ENCODE measurements at regions not wholly inside any gene's neighbourhood (a gene's known extent, or its start where the extent isn't known, plus 50 kb on each side); places are given as distances from the start of the nearest gene placed in this dataset.
A peak's percentile ranks its signal among the peaks of the same experiment; 100 is the strongest.
"Not testable (repeated sequence)": the region's sequence is repeated elsewhere in the genome, so short reads cannot be mapped to it uniquely, and the experiment has no call there.

DNA sequence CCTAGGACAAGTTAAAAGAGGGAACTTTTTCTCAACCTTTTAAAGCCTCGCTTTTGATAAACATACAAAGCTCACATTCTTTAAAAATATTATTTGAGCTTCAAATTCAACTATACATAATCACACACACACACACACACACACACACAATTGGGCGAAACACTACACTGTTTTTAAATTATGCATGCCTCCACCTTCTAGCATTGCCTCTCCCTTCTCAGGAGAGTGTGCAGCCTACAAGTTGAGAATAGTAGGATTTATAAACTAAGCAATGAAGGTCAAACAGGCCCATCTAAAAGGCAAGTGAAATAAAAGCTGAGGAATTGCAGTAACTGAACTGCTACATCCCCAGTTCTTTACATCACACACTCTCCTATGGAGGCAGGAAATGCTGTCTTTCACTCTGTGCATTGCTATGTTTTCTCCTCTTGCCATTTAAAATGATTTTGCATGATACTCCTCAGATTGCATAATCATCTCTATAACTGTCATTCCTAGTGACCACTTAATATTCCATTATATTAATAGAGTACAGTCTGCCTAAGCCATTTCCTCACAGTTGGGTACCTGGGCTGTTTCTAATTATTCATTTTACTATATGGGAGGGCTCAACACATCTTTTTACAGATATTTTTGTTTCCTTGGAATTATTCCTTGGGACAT lies 92.5 kb upstream of the KCNE2 start:
- DNase-seq, result no peak

DNA sequence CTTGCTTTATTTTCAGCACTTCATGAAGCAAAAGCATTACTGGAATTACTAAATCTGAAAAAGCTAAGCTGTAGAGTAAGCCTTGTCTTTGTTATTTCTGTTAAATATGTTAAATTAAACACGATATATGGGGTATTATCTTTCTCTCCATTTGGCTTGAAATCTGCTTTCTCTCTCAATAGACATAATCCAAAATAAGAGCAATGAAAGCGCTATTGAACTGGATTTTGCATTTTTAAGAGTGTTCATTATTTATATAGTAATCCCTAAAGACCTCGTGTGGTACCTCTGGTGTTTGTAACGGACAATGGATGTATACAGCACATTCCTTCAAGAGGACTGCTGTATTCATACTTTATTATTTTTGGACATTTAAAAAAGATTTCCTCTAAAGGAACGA lies 91.5 kb upstream of the KCNE2 start:
- no peak for DNase-seq

DNA sequence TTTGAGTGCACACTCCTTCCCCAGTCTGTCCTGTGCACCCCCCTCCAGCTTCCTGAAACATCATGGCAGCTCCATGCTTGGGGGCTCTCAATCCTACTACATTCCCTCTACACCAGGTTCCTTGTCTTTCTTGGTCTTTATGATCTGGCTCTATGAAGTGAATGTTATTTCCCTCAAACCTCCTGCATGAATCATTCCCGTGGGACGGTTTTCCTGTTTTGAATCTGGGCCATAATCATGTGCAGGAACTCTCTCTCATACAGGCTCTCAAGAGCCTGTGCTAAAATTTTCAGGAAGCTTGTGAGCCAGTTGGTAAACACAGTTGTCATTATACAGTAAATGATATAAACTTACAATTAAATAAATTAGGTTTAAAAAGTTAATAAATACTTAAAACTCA lies 89.8 kb upstream of the KCNE2 start:
- DNase-seq, result no peak

DNA sequence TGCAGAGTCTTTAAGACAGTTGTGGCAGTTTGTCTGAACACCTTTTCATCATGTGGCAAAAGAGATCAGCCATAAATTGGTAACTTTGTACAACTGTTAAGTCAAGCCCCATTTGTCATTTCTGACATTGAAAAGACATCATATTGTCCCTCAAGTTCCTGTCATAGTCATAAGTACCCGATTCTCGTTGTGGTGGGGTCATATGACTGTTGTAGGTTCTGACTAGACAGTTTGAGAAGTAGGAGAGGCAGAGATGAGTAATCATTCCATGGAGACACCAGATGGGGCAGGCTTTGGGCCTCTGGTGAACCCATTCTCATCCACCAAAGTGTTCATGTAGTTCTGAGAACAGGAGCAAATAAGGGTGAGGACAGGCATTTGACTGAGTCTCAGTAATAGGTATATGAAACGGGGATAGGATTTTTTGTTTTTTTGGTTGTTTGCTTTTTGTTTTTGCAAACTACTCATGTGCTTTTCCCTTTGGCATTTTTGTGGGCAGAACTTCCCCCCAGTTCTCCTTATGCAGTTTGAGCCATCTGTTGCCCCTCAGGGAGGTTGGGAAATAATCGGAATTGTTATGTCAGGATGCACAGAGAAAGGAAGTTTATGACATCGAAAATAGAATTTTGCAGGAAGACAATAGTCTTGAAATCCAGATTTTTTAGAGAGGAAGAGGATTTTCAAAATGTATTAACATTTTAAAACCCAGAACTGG lies 86.9 kb upstream of the KCNE2 start:
- no peak for DNase-seq

DNA sequence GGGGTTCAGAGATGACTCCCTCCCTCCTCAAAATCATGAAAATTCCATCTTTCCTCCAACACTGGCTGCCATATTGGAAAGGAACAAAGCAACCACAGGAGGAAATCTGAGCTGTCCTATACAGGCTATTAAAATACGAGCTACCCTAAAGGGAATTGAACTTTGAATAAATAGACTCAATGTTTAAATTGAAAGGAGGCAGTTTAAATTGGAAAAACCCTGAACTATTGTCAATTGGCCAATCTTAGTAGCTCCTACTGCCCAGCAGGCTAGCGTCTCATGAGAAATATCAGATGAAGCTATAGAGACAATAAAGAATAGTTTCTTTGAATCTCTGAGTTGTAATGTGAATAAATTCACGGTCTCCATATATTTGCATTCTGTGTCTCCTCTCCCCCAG lies 85.4 kb upstream of the KCNE2 start:
- no peak for DNase-seq

DNA sequence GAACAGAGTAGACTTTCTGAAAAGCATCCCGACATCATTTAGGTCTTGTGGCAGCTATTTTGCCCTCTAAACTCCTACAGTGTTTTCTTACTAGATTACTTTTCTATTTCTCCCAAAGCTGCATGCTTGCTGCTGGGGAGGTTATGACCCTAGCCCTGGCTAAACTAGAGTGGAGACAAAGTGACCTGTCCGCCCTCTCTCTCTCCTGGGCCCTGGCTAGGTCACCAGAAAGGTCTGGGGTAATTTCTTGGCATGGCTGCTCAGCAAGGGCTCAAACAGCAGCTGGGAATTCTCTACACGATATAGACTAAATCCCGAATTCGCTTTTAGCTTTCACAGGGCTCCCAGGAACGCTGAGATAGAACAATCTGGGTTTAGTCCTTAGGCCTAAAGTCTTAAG lies 84.5 kb upstream of the KCNE2 start:
- DNase-seq, result no peak

DNA sequence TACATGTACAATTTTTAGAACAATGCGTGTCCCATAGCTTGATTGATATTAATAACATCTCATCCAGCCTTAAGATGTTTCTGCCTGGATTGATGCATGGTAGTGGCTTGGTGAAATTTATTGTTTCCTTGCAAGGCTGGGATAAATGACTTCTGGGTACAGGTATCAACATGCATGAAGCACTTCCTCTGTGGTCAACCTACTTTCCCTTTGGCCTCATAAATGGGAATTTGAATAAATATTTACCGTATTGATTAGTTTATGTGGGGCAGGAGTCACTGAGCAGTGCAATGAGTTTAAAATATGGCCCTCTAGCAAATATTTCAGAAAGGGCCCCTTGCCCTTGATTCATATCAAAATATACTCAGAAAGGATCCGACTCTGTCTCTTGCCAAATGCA lies 83.9 kb upstream of the KCNE2 start:
- DNase-seq, result no peak

DNA sequence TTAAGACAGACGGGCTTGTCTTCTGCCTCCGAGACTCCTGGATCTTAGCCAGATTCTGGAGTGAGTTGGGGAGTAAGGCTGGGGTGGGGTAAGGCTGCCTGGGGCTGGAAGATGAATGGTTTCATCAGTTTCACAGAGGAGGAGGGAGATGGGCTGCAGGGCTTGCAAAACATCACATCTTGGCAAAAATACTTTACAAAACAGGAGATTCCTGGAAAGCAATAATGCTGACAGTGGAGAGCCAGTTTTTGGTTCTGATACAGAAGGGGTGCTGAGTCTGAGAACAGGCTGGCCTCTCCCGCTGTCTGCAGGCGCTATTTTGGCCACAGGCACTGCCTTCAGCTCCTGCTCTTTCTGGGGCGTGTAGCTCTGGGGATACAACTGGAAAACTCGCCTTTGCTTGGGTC lies 83.4 kb upstream of the KCNE2 start:
- peak; percentile 10 for DNase-seq

DNA sequence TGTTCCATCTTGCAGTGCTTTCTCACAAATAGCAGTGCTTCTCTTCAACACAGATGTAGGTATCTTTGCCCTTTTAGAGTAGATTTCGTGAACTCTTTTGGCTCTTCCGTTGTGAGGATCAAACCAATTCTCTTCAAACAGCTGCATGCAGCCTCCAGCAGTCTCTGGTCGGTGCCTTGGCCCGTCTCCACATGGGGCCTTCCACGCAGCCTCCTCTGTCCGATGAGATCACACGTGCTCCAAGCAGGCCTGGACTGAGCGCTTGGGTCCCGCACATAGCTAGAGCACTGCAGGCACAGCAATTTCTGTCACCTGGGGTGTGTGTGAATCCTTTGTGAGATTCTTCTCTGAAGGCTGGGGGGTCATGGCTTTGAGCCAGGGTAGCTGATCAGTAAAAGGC lies 82.8 kb upstream of the KCNE2 start:
- no peak for DNase-seq

DNA sequence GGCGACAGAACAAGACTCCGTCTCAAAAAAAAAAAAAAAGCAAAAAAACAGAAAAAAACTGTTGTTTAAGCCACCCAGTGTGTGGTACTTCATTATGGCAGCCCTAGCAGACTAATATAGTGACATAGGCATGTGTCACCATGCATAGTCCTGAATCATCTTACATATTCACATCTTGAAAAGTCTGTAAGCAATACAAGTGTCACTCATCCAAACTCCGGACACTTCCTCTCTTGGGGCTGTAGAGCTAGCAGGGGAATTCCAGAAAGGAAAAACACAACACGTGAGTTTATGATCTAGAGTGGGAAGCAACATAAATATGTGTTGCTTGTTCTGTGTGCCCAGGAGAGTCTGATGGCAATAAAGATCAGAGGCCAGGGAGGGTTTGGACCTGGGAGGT lies 81.6 kb upstream of the KCNE2 start:
- DNase-seq, result no peak

DNA sequence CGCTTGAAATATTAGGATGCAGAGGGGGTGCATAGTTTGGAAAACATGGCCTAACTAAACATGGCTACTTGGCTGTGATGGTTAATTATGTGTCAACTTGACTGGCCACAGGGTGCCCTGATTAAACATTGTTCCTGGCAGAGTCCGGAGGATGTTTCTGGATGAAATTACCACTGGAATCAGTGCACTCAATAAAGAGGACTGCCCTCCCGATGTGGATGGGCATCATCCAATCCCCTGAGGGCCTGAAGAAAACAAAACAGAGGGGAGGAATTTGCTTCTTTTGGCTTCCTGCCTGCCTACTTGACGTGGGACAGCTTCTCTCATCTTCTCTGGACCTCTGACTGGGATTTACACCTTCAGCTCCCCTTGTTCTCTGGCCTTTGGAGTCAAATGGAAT lies 79.1 kb upstream of the KCNE2 start:
- DNase-seq, result no peak

DNA sequence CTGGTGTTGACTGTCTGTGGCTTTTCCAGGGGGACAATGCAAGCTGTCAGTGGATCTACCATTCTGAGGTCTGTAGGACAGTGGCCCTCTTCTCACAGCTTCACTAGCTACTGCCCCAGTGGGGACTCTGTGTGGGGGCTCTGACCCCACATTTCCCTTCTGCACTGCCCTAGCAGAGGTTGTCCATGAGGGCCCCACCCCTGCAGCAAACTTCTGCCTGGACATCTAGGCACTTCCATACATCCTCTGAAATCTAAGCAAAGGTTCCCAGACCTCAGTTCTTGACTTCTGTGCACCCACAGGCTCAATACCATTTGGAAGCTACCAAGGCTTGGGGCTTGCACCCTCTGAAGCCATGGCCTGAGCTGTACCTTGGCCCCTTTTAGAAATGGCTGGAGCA lies 75.8 kb upstream of the KCNE2 start:
- not testable (repeated sequence) for DNase-seq

DNA sequence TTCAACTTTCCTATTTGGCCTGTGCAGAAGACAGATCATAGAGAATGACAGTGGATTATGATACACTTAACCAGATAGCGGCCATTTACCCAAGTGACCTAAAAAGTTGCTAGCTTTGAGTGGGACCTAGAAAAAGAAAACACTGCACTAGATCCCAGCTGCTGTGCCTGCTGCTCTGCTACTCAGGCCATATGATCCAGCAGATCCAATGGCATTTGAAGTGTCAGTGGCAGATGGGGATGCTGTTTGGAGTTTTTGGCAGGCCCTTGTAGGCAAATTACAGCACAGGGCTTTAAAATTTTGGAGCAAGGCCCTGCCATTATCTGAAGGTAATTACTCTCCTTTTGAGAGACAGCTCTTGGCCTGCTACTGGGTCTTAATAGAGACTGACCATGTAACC lies 74.0 kb upstream of the KCNE2 start:
- no peak for DNase-seq

DNA sequence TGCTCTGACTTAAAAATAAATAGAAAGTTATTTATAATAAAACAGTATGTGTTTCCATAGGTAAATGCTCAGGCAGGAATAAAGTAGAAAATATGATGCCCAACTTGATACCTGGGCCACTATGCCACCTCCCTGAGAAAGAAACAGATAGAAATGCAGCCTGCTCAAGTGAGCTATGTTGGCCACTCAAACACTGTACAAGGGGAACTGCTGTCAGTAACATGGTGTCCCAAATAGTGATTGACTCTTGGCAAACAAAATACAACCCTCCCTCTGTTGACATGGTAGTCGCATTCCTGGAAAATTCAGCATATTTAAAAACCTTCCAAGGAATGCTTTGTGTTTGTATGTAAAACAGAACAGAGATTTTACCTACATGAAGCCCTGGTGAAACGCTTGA lies 66.9 kb upstream of the KCNE2 start:
- DNase-seq, result no peak

DNA sequence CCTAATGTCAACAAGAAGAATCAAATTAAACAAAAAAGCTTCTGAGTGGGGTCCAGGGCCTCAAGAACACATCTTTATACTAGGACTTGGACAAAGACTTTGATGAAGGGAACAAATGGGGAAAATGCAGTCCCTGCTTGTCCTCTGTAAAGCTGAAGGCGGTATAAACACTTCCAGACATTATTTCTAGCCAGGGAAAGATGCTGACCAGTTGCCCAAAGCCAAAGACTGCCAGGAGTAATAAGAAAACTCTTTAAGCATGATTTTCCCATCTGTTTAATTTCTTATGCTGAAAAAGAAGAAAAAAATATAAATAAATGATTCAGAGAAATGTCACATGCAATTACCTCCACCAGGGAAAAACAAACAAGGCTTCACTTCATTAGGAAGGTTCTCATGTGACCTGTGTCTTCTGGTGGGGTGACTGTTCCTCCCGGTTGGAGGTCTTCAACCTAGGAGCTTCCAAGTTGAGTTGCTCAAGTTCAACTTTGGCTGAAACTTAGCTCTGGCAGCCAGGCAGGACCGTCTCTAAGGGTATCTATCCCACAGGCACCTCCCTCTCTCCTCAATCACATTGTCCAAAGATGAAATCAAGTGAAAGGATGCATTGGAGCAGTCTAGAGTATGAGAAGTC lies 65.2 kb upstream of the KCNE2 start:
- DNase-seq, result no peak

DNA sequence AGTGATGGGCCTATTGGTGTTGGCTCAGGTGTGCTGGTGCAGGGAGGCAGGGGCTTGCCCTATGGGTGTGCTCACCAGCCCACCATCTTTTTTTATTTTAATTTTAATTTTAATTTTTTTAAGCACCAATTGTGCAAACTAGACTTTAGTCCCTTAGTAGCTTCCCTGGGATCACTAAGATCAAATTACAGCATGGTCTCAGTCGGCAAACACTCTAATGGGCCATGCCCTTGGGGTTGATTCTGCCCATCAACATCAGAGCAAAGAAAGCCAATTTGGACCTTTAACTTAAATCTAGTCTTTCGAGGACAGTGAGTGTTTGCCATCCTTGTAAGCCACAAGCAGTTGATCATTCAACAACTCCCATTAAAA lies 64.7 kb upstream of the KCNE2 start:
- no peak for DNase-seq

DNA sequence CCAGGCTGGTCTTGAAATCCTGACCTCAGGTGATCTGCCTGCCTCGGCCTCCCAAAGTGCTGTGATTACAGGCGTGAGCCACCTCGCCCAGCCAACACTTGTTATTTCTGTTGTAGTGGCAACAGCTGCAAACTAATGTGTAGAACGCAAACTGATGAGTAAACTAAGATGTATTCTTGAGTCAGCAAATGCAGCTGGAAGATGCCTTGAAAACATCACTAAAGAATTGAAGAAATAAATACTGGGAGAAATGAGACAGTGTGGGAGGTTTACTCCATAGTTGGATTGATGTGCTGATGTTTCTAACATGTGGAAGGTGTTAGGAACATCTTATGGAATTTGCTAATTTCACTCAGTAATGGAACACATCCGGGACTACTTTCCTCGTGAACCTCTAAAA lies 61.3 kb upstream of the KCNE2 start:
- no peak for DNase-seq

DNA sequence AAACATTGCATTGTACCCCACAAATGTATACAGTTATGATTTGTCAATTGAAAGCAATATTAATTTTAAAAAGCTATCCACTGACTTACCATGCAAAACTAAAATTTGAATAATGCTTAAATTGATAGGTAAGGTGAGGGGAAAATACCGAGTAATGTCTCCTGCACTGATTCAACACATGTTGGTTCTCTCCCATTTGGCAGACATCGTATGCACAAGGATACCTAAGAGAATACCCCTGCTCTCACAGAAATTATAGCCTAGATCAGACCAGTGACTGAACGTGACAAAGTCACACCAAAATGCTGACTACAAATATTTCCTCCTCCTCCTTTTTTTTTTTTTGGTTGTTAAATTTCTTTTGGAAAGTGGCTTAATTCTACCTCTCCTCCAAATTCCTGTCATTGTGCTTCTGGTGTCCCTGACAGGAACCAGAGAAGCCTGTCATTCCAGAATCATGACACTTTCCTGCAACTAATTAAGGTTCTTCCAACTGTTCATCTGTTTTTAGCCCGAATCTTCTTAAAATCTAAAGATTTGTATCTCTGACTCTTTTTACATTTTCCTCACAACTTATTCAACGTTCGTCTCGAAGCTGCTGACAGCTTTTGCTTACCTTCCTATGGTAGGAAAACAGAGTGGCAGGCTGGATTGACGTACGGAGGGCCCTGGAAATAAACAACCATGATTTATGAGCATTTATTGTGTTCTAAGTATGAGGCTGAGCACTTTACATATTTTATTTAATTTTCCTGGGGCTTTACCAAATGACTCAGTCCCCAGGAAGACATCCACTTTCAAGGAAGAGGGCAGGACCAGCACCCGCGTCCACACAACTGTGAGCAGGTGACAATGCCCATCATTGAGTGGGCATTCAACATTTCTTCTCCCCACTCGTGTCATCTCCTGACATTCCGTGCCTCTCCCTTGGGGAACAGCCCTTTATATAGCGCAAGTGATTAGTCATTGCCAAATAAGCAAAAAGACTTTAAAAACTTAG lies 57.9 kb upstream of the KCNE2 start:
- DNase-seq, result no peak

DNA sequence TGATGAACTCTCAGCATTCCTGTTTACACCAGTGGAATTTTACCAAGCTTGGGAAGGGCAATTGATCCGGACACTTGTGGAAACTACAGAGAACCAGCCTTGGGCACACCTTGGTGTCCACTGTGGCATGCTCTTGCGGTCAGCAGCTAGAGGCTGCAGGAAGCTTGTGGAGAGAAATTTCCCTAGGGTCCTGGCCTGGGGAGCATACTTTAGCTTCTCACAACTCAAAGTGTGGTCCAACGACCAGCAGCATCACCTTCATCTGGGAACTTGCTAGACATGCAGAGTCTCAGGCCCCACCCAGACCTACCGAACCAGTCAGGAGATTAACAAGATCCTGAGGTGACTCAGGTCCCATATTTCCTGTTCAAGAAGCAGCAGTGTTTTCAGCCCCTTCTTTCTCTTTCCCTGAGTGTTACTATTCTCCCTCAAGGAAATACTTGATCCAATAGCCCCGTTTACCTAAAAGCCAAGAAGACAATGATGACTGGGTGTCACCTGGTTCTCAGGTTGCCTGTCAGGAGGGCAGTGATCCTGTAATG lies 55.7 kb upstream of the KCNE2 start:
- no peak for DNase-seq

DNA sequence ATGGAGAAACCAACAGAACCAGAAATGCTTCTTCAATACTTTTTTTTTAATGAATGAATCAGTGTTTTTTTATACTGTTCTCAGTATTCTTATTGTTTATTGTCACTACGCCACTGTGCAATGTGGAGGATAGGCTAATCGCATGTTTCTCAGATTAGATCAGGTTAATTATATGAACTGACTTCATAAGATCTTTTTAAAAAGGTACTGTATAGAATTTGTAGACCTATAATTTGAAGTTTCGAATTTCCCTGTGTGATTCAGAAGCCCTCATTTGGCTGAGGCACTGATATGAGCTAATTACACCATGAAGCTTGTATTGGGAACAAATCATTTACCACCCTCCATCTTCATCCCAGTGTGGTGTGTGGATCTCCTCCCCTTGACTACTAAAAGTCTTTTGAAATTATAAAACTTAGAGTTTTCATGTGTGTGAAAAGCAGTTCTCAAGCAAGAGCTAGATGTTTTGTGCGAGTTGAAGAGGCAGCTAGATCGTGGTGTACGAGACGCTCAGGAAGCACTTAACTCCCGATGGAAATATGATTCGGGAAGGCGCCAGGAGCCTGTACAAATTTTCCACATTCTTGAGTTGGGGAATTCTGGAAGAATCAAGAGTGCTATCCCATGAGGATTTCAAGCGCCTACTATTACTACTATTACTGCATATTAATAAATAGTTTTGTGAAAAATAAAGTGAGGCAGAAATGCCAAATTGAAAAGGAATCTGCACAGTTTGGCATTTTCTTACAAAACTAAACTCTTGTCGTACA lies 52.1 kb upstream of the KCNE2 start:
- no peak for DNase-seq

DNA sequence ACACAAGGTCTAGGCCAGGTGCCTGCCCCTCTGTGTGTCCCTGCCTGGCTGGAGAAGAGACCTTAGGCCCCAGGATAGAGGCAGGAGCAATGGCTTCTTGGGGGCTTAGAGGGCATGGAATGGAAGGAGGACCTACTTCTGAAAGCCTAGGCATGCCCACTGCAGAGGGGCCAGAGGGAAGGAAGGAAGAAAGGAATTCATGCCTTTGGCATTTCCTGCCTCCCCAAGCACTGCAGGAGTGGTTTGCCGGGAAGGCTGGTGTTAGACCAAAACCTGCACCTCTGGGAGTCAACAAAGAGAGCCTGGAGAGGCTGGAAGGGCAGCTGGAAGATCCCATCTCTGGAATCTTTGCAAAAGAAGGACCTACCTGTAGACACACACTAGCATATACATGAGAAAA lies 50.7 kb upstream of the KCNE2 start:
- DNase-seq, result no peak

All from renal pelvis (tissue), 1 donor.